Progenitor cell of endocrine pancreas (in vitro differentiated cells): ENCODE measurements at regions not wholly inside any gene's neighbourhood (a gene's known extent, or its start where the extent isn't known, plus 50 kb on each side); places are given as distances from the start of the nearest gene placed in this dataset.
"Not testable (repeated sequence)": the region's sequence is repeated elsewhere in the genome, so short reads cannot be mapped to it uniquely, and the experiment has no call there.

Experiments used
- DNase-seq: peaks from one replicate; pipeline ENCODE4 v3.0.0; 2021; ENCODE audit warnings: low spot score; ENCODE audit not compliant: unreplicated experiment
- H3K27ac Mint-ChIP-seq: 2 replicates; pipeline ENCODE4 v1.8.0; 2021; ENCODE audit warnings: mild to moderate bottlenecking, moderate library complexity, mixed read lengths
- H3K27me3 Mint-ChIP-seq: 2 replicates; pipeline ENCODE4 v1.8.0; 2021; ENCODE audit warnings: mixed read lengths
- H3K36me3 Mint-ChIP-seq: 2 replicates; pipeline ENCODE4 v1.8.0; 2022; ENCODE audit warnings: mixed read lengths; ENCODE audit not compliant: insufficient read depth
- H3K4me1 Mint-ChIP-seq: 2 replicates; pipeline ENCODE4 v1.8.0; 2021; ENCODE audit warnings: low read depth, mixed read lengths
- H3K4me3 Mint-ChIP-seq: 2 replicates; pipeline ENCODE4 v1.8.0; 2021; ENCODE audit warnings: low read depth, mild to moderate bottlenecking, moderate library complexity, mixed read lengths
- H3K9me3 Mint-ChIP-seq: 2 replicates; pipeline ENCODE4 v1.8.0; 2021; ENCODE audit warnings: low read depth, mixed read lengths
- CTCF ChIP-seq: fragments of 200-600 bp; sonication (generic); IDR thresholded peaks from one replicate; pipeline ENCODE4 v1.5.0; 2021; ENCODE audit warnings: antibody characterized with exemption, mild to moderate bottlenecking; ENCODE audit not compliant: unreplicated experiment

- no peak for DNase-seq
- Mint-ChIP-seq H3K27ac (no peak overlapping the region), H3K4me3 (no peak overlapping the region), H3K4me1 (no peaks in the 10 kb centered on the region), H3K36me3 (no peaks in the 10 kb centered on the region), H3K27me3 (no peaks in the 10 kb centered on the region), H3K9me3 (no peaks in the 10 kb centered on the region)
- TF ChIP-seq CTCF: no peak
These were observed 103.7 kb downstream of the SLC17A6 start for GRCh38 chr11:22441831-22442230.

- not testable (repeated sequence) for DNase-seq, H3K4me3 Mint-ChIP-seq, H3K4me1 Mint-ChIP-seq, H3K36me3 Mint-ChIP-seq, H3K9me3 Mint-ChIP-seq, H3K27ac Mint-ChIP-seq, H3K27me3 Mint-ChIP-seq
These were observed 97.4 kb downstream of the SLC17A6 start for GRCh38 chr11:22435582-22435981.

DNA sequence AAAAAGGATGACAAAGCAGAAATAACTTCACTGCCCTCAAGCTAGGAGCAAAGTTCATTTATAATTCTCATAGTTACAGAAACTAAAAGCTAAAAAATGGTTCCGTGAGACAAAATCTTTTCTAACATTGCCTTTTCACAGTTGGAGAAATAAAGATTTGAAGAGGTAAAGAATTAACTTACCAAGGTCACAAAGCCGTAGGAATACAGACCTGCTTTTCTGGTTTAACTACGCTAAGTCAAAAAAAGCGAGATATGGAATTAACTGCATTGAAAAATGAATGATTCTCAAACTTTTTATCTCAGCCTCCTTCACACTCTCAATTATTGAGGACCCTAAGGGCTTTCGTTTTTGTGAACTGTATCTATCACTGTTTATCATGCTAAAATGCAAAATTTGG, 95.3 kb downstream of the SLC17A6 start:
- H3K27ac Mint-ChIP-seq: no peak overlapping the region
- no peak for TF ChIP-seq CTCF
- H3K9me3 Mint-ChIP-seq: peaks cover 5% of the 10 kb centered on the region
- H3K4me3 Mint-ChIP-seq: no peak overlapping the region
- no peak for DNase-seq
- H3K27me3 Mint-ChIP-seq: no peaks in the 10 kb centered on the region
- peaks cover 2% of the 10 kb centered on the region for H3K4me1 Mint-ChIP-seq
- no peaks in the 10 kb centered on the region for H3K36me3 Mint-ChIP-seq

GRCh38 chr11:22433094-22433455, 94.9 kb downstream of the SLC17A6 start:
- no peak for DNase-seq
- Mint-ChIP-seq H3K4me3 (peak overlapping the region; percentile 55), H3K9me3 (peaks cover 5% of the 10 kb centered on the region), H3K27me3 (no peaks in the 10 kb centered on the region), H3K36me3 (no peaks in the 10 kb centered on the region), H3K27ac (no peak overlapping the region), H3K4me1 (peaks cover 2% of the 10 kb centered on the region)
- TF ChIP-seq CTCF: no peak

GRCh38 chr11:22432291-22433093, 94.3 kb downstream of the SLC17A6 start:
- no peak overlapping the region for H3K27ac Mint-ChIP-seq
- no peak for DNase-seq
- peak overlapping the region; percentile 55 for H3K4me3 Mint-ChIP-seq
- H3K27me3 Mint-ChIP-seq: no peaks in the 10 kb centered on the region
- H3K9me3 Mint-ChIP-seq: peaks cover 11% of the 10 kb centered on the region
- no peaks in the 10 kb centered on the region for H3K36me3 Mint-ChIP-seq
- H3K4me1 Mint-ChIP-seq: peaks cover 2% of the 10 kb centered on the region
- no peak for TF ChIP-seq CTCF

DNA sequence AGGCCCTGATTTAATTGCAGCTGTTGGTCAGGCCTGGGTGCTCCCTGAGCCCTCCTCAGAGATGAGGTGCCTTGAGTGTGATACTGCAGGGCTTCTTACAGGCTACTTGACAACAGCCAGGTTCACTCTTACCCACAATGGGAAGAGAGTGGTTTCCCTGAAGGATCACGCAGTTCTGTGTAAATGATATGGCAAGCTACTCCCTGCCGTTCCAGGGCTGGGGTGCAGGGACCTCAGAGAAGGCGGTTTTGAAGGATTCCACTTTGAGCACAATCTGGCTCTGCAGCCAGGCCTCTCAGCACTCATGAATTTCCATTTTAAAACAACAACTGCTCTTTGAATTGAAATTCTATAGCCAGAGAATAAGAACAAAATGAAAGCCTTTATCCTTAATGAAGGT, 92.9 kb downstream of the SLC17A6 start:
- no peak for DNase-seq
- H3K27ac Mint-ChIP-seq: no peak overlapping the region
- H3K4me1 Mint-ChIP-seq: peaks cover 2% of the 10 kb centered on the region
- H3K27me3 Mint-ChIP-seq: no peaks in the 10 kb centered on the region
- no peak overlapping the region for H3K4me3 Mint-ChIP-seq
- no peaks in the 10 kb centered on the region for H3K36me3 Mint-ChIP-seq
- no peak for TF ChIP-seq CTCF
- H3K9me3 Mint-ChIP-seq: peaks cover 12% of the 10 kb centered on the region
